Epithelial cell of proximal tubule (primary cell): ENCODE measurements at regions not wholly inside any gene's neighbourhood (a gene's known extent, or its start where the extent isn't known, plus 50 kb on each side); places are given as distances from the start of the nearest gene placed in this dataset.

ENCODE experiments used
- DNase-seq: peaks from one replicate; pipeline ENCODE4 v3.0.0-alpha.2; 2011; ENCODE audit warnings: low read depth
- H3K4me3 ChIP-seq: 2 replicates; pipeline ENCODE4 v1.5.1; 2011; ENCODE audit warnings: low read depth, mild to moderate bottlenecking, low read length
- CTCF ChIP-seq: conservative IDR thresholded peaks from 2 replicates; pipeline ENCODE4 v1.5.1; 2012; ENCODE audit warnings: low read depth, mild to moderate bottlenecking, low read length

GRCh38 chr4:144465546-144465945 lies 180.4 kb upstream of the HHIP start:
- no peak overlapping the region for H3K4me3 ChIP-seq
- no peak for DNase-seq
- no peak for TF ChIP-seq CTCF

GRCh38 chr4:144480068-144480467 lies 165.9 kb upstream of the HHIP start:
- H3K4me3 ChIP-seq, result no peak overlapping the region
- no peak for TF ChIP-seq CTCF
- DNase-seq, result no peak

- TF ChIP-seq CTCF, result no peak
- DNase-seq, result no peak
- H3K4me3 ChIP-seq, result no peak overlapping the region
These were observed 156.1 kb upstream of the HHIP start for GRCh38 chr4:144489831-144490230.

GRCh38 chr4:144494280-144494679 lies 151.7 kb upstream of the HHIP start:
- no peak overlapping the region for H3K4me3 ChIP-seq
- TF ChIP-seq CTCF, result no peak
- no peak for DNase-seq

- no peak for TF ChIP-seq CTCF
- DNase-seq, result no peak
- no peak overlapping the region for H3K4me3 ChIP-seq
These were observed 150.0 kb upstream of the HHIP start for GRCh38 chr4:144495944-144496343.

GRCh38 chr4:144499777-144500176 lies 146.2 kb upstream of the HHIP start:
- no peak overlapping the region for H3K4me3 ChIP-seq
- DNase-seq, result no peak
- TF ChIP-seq CTCF, result no peak

GRCh38 chr4:144501231-144501780 lies 144.7 kb upstream of the HHIP start:
- H3K4me3 ChIP-seq, result no peak overlapping the region
- no peak for DNase-seq
- TF ChIP-seq CTCF, result no peak
